SK-N-DZ (cell line): ENCODE measurements at regions not wholly inside any gene's neighbourhood (a gene's known extent, or its start where the extent isn't known, plus 50 kb on each side); places are given as distances from the start of the nearest gene placed in this dataset.
A peak's percentile ranks its signal among the peaks of the same experiment; 100 is the strongest.

ENCODE experiments used
- DNase-seq: peaks from one replicate; pipeline ENCODE4 v3.0.0-alpha.2; 2015; ENCODE audit warnings: low spot score

- DNase-seq: no peak
These were observed 252.2 kb upstream of the PDE10A start for GRCh38 chr6:165915022-165915770.

GRCh38 chr6:165913676-165914570 lies 250.9 kb upstream of the PDE10A start:
- DNase-seq: no peak

- no peak for DNase-seq
These were observed 247.3 kb upstream of the PDE10A start for GRCh38 chr6:165910184-165910966.

GRCh38 chr6:165906736-165907135 lies 243.7 kb upstream of the PDE10A start:
- DNase-seq: no peak

- DNase-seq: no peak
These were observed 242.7 kb upstream of the PDE10A start for GRCh38 chr6:165905744-165906143.

- no peak for DNase-seq
These were observed 237.9 kb upstream of the PDE10A start for GRCh38 chr6:165900970-165901369.

GRCh38 chr6:165899611-165900010 lies 236.6 kb upstream of the PDE10A start:
- no peak for DNase-seq

GRCh38 chr6:165895421-165896165 lies 232.6 kb upstream of the PDE10A start:
- no peak for DNase-seq

- no peak for DNase-seq
These were observed 231.3 kb upstream of the PDE10A start for GRCh38 chr6:165894171-165894825.

- no peak for DNase-seq
These were observed 230.4 kb upstream of the PDE10A start for GRCh38 chr6:165893431-165893830.

GRCh38 chr6:165891320-165891719 lies 228.3 kb upstream of the PDE10A start:
- DNase-seq: no peak

GRCh38 chr6:165890404-165890735 lies 227.3 kb upstream of the PDE10A start:
- no peak for DNase-seq

- peak; percentile 5 for DNase-seq
These were observed 226.8 kb upstream of the PDE10A start for GRCh38 chr6:165889636-165890403.

- DNase-seq: no peak
These were observed 223.1 kb upstream of the PDE10A start for GRCh38 chr6:165886169-165886568.

- peak; percentile 62 for DNase-seq
These were observed 222.0 kb upstream of the PDE10A start for GRCh38 chr6:165884813-165885765.

- DNase-seq: no peak
These were observed 221.0 kb upstream of the PDE10A start for GRCh38 chr6:165883851-165884640.

- no peak for DNase-seq
These were observed 218.8 kb upstream of the PDE10A start for GRCh38 chr6:165881806-165882205.

GRCh38 chr6:165880686-165881085 lies 217.6 kb upstream of the PDE10A start:
- DNase-seq: no peak
